SK-N-MC (cell line): ENCODE measurements at regions not wholly inside any gene's neighbourhood (a gene's known extent, or its start where the extent isn't known, plus 50 kb on each side); places are given as distances from the start of the nearest gene placed in this dataset.

Experiments used
- DNase-seq: peaks from one replicate; pipeline ENCODE4 v3.0.0-alpha.2; 2011; ENCODE audit warnings: low read depth, low spot score
- H3K27ac ChIP-seq: fragments of 200-600 bp; sonication (generic); 2 replicates; pipeline ENCODE4 v1.5.1; 2016; ENCODE audit warnings: mixed run types
- H3K36me3 ChIP-seq: fragments of 200-600 bp; sonication (generic); 2 replicates; pipeline ENCODE4 v1.6.1; 2017; ENCODE audit warnings: antibody characterized with exemption, low read length, mixed read lengths; ENCODE audit not compliant: insufficient read depth
- H3K4me3 ChIP-seq: fragments of 200-600 bp; sonication (generic); 2 replicates; pipeline ENCODE4 v1.5.1; 2016
- H3K9ac ChIP-seq: fragments of 200-600 bp; sonication (generic); 2 replicates; pipeline ENCODE4 v1.8.0; 2017; ENCODE audit warnings: mixed run types, mixed read lengths; ENCODE audit not compliant: insufficient read length
- H3K9me3 ChIP-seq: fragments of 200-600 bp; sonication (generic); 2 replicates; pipeline ENCODE4 v1.6.1; 2017; ENCODE audit warnings: low read depth, mild to moderate bottlenecking, antibody characterized with exemption, low read length, moderate library complexity, mixed read lengths
- EZH2 ChIP-seq: fragments of 200-600 bp; sonication (generic); IDR thresholded peaks from one replicate; pipeline ENCODE4 v1.6.1; 2017; ENCODE audit warnings: antibody characterized with exemption
- FOXP2 ChIP-seq: optimal IDR thresholded peaks from 2 replicates; pipeline ENCODE3; 2011; ENCODE audit warnings: mild to moderate bottlenecking, moderate library complexity; ENCODE audit not compliant: insufficient read depth; ENCODE audit errors: extremely low read length, control extremely low read depth
- POLR2AphosphoS5 ChIP-seq: IDR thresholded peaks from 2 replicates; pipeline ENCODE4 v1.6.1; 2012; ENCODE audit warnings: mild to moderate bottlenecking, low read depth, low read length, borderline replicate concordance

- H3K9ac ChIP-seq = no peak overlapping the region
- H3K27ac ChIP-seq = no peak overlapping the region
- no peaks in the 10 kb centered on the region for H3K36me3 ChIP-seq
- H3K9me3 ChIP-seq = no peaks in the 10 kb centered on the region
- TF ChIP-seq POLR2AphosphoS5 (no peak), EZH2 (no peak), FOXP2 (no peak)
- DNase-seq = no peak
- H3K4me3 ChIP-seq = no peak overlapping the region
Measured at GRCh38 chr11:116500026-116500946, 272.5 kb downstream of the BUD13 start.

- Histone ChIP-seq H3K36me3 (no peaks in the 10 kb centered on the region), H3K9me3 (no peaks in the 10 kb centered on the region), H3K27ac (no peak overlapping the region), H3K9ac (no peak overlapping the region), H3K4me3 (no peak overlapping the region)
- TF ChIP-seq EZH2 (no peak), POLR2AphosphoS5 (no peak), FOXP2 (no peak)
- DNase-seq = no peak
Measured at GRCh38 chr11:116499396-116500003, 273.3 kb downstream of the BUD13 start.

- Histone ChIP-seq H3K4me3 (no peak overlapping the region), H3K27ac (no peak overlapping the region), H3K9me3 (no peaks in the 10 kb centered on the region), H3K9ac (no peak overlapping the region), H3K36me3 (no peaks in the 10 kb centered on the region)
- DNase-seq = no peak
- TF ChIP-seq EZH2 (no peak), POLR2AphosphoS5 (no peak), FOXP2 (no peak)
Measured at GRCh38 chr11:116498161-116498560, 274.6 kb downstream of the BUD13 start.

- no peak for DNase-seq
- no peak overlapping the region for H3K27ac ChIP-seq
- no peaks in the 10 kb centered on the region for H3K9me3 ChIP-seq
- H3K4me3 ChIP-seq = no peak overlapping the region
- TF ChIP-seq FOXP2 (no peak), POLR2AphosphoS5 (no peak), EZH2 (no peak)
- H3K36me3 ChIP-seq = no peaks in the 10 kb centered on the region
- no peak overlapping the region for H3K9ac ChIP-seq
Measured at GRCh38 chr11:116492600-116492999, 280.2 kb downstream of the BUD13 start.

- no peak overlapping the region for H3K27ac ChIP-seq
- DNase-seq = no peak
- H3K9me3 ChIP-seq = no peaks in the 10 kb centered on the region
Measured at GRCh38 chr11:116488836-116489389, 283.9 kb downstream of the BUD13 start.

GRCh38 chr11:116485425-116485824 is 287.4 kb downstream of the BUD13 start:
- TF ChIP-seq FOXP2 (no peak), EZH2 (no peak), POLR2AphosphoS5 (no peak)
- no peak overlapping the region for H3K27ac ChIP-seq
- H3K9ac ChIP-seq = no peak overlapping the region
- no peaks in the 10 kb centered on the region for H3K36me3 ChIP-seq
- no peak overlapping the region for H3K4me3 ChIP-seq
- DNase-seq = no peak
- H3K9me3 ChIP-seq = no peaks in the 10 kb centered on the region

More at GRCh38 chr11:116488836-116489389, 283.9 kb downstream of the BUD13 start:
- TF ChIP-seq FOXP2 (no peak), POLR2AphosphoS5 (no peak), EZH2 (no peak)
- Histone ChIP-seq H3K36me3 (no peaks in the 10 kb centered on the region), H3K4me3 (no peak overlapping the region), H3K9ac (no peak overlapping the region)

- no peak for DNase-seq
- Histone ChIP-seq H3K9me3 (no peaks in the 10 kb centered on the region), H3K4me3 (no peak overlapping the region), H3K27ac (no peak overlapping the region), H3K9ac (no peak overlapping the region), H3K36me3 (no peaks in the 10 kb centered on the region)
- TF ChIP-seq FOXP2 = no peak
- TF ChIP-seq POLR2AphosphoS5 = no peak
- TF ChIP-seq EZH2 = no peak
Measured at GRCh38 chr11:116482716-116483115, 290.1 kb downstream of the BUD13 start.

- Histone ChIP-seq H3K27ac (no peak overlapping the region), H3K9ac (no peak overlapping the region), H3K36me3 (no peaks in the 10 kb centered on the region), H3K4me3 (no peak overlapping the region), H3K9me3 (no peaks in the 10 kb centered on the region)
- DNase-seq = no peak
- TF ChIP-seq EZH2 (no peak), FOXP2 (no peak), POLR2AphosphoS5 (no peak)
Measured at GRCh38 chr11:116481126-116481675, 291.6 kb downstream of the BUD13 start.
